ENCODE measurements at regions not wholly inside any gene's neighbourhood (a gene's known extent, or its start where the extent isn't known, plus 50 kb on each side); places are given as distances from the start of the nearest gene placed in this dataset.

DNA sequence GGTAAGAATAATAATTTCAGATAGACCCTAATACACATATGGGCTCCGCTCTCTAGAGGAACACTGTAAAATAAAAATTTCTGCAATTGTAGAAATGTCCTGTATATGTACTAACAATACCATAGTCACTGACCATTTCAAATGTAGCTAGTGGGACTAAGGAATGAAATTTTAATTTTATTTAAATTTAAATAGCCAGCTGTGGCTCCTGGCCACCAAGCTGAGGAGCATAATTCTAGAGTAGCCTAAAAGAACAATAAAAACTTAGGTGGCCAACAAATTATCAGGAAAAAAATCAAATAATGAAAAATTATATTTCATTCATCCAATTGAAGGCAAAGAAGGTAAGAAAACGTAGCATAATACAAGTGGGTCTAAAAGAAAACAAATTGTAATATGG is 240.9 kb upstream of the MIR17HG start:
- no peak overlapping the region for H3K27ac ChIP-seq
- DNase-seq, result no peak
- WGBS, 2 donors, result 90 to 94% methylated on average over 2 of the region's 2 CpGs
- TF ChIP-seq, protein P1, sequence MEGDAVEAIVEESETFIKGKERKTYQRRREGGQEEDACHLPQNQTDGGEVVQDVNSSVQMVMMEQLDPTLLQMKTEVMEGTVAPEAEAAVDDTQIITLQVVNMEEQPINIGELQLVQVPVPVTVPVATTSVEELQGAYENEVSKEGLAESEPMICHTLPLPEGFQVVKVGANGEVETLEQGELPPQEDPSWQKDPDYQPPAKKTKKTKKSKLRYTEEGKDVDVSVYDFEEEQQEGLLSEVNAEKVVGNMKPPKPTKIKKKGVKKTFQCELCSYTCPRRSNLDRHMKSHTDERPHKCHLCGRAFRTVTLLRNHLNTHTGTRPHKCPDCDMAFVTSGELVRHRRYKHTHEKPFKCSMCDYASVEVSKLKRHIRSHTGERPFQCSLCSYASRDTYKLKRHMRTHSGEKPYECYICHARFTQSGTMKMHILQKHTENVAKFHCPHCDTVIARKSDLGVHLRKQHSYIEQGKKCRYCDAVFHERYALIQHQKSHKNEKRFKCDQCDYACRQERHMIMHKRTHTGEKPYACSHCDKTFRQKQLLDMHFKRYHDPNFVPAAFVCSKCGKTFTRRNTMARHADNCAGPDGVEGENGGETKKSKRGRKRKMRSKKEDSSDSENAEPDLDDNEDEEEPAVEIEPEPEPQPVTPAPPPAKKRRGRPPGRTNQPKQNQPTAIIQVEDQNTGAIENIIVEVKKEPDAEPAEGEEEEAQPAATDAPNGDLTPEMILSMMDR (IDR thresholded peaks at IDR 0.05), result no peak
- no peak for ATAC-seq
- intact Hi-C loops (cut with DNase I), result no loop called here
- no peaks in the 10 kb centered on the region for H3K4me1 ChIP-seq
- peaks cover 0 to 4% (median 0%) of the 10 kb centered on the region in 7 donors for H3K27me3 ChIP-seq
- H3K4me3 ChIP-seq, result no peak overlapping the region
- H3K9me3 ChIP-seq, result no peaks in the 10 kb centered on the region
- H3K36me3 ChIP-seq, result no peaks in the 10 kb centered on the region

DNA sequence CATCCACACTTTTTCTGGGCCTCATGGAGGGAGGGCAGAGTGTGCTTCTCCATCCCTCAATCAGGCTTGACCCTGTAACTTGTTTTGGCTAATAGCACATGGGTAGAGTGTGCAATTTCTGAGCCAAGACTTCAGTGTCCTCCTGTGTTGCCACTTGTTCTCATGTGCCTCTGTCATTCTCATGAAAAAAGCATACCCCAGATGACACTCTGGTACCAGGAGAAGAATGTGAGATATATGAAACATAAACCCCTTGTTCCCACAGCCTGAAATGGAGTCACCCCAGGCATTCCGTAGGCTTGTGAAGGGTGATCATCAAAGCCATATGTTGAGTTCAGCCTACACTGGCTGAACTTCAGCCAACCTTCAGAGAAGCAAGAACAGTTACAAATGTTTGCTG is 239.2 kb upstream of the MIR17HG start:
- WGBS, 2 donors, result 96 to 98% methylated on average over 1 of the region's 1 CpG
- TF ChIP-seq, protein P1 (IDR thresholded peaks at IDR 0.05), result no peak
- no peak overlapping the region for H3K27ac ChIP-seq
- ATAC-seq (no peak), DNase-seq (no peak)
- H3K9me3 ChIP-seq, result no peaks in the 10 kb centered on the region
- intact Hi-C loops (cut with DNase I), result no loop called here
- no peaks in the 10 kb centered on the region for H3K36me3 ChIP-seq
- H3K4me1 ChIP-seq, result no peaks in the 10 kb centered on the region
- H3K4me3 ChIP-seq, result no peak overlapping the region
- peaks cover 0 to 4% (median 0%) of the 10 kb centered on the region in 7 donors for H3K27me3 ChIP-seq

DNA sequence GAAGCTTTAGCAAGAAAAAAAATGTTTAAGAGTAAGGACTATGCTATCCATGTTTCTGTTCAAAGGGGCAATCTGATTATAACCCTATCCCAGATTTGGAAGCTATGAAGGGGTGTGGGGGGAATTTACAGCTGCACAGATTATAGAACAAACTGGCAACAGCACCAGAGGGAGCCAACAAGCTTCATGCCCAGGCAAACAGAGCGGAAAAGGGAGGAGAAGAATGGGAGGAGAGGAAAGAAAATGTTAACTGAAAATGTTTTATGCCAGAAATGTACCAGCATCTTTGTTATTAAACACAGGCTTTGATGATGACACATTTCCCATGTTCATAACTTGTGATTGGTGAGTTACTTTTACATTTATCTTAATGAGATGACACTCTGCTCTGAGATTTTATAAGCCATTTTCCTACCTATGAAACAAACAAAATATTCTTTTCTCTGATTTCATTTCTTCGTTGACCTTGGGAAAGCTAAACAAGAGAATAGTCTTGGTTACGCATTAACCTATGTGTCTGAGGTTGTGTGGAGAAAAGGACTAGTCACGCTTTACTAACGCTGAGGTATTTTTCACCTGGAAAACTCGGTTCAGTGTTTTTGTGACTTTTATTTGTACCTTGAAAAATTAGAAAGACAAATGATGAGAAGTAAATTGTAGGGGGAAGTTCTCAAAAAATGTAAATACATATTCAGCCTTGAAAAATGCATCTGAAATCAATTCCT is 235.8 kb upstream of the MIR17HG start:
- TF ChIP-seq, protein P1 (IDR thresholded peaks at IDR 0.05), result no peak
- 87% methylated on average over 6 of the region's 6 CpGs for WGBS, 2 donors
- H3K36me3 ChIP-seq, result no peaks in the 10 kb centered on the region
- no peak for ATAC-seq
- no peaks in the 10 kb centered on the region for H3K27me3 ChIP-seq
- intact Hi-C loops (cut with DNase I), result no loop called here
- no peak overlapping the region for H3K4me3 ChIP-seq
- no peaks in the 10 kb centered on the region for H3K9me3 ChIP-seq
- no peak for DNase-seq
- no peak overlapping the region for H3K27ac ChIP-seq
- H3K4me1 ChIP-seq, result no peaks in the 10 kb centered on the region

DNA sequence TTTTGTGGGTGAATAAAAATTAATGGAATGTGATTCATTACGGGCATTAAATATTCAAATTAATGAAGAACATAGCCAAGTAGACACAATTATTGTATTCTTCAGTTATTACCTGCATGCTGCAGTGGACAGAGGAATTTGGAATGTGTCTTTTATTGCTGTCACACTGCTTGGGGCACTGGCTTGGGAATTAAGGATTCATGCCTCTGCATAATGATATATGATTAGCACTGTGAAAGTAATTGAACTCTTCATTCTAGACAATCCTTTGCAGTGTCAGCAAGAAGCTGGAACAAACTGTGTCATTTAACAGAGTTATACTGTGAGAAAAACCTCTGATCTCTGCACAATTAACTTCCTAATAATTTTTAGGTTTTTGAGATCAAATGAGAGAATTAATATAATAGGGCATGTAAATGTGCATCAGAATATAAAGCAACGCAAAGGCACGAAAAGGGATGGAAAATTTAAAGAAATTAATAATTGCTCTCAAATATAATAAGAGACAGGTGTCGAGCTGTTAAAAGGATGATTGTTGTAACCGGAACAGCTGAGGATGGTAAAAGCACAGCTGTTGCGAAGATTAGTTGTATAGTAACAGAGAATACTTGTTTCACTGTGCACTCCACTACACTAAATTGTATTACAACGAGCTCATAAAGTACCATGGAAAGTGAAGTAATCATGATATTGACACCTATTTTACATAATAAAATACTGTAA is 235.1 kb upstream of the MIR17HG start:
- 79 to 85% methylated on average over 7 of the region's 7 CpGs for WGBS, 2 donors
- Histone ChIP-seq H3K4me3 (no peak overlapping the region), H3K36me3 (no peaks in the 10 kb centered on the region), H3K4me1 (no peaks in the 10 kb centered on the region), H3K27me3 (no peaks in the 10 kb centered on the region), H3K27ac (no peak overlapping the region), H3K9me3 (no peaks in the 10 kb centered on the region)
- intact Hi-C loops (cut with DNase I), result no loop called here
- DNase-seq (no peak), ATAC-seq (no peak)
- TF ChIP-seq, protein P1 (IDR thresholded peaks at IDR 0.05), result no peak

Measured in heart right ventricle (tissue), 16 donors.